KOPT-K1 (cell line): ENCODE measurements at regions not wholly inside any gene's neighbourhood (a gene's known extent, or its start where the extent isn't known, plus 50 kb on each side); places are given as distances from the start of the nearest gene placed in this dataset.
"Not testable (repeated sequence)": the region's sequence is repeated elsewhere in the genome, so short reads cannot be mapped to it uniquely, and the experiment has no call there.

ENCODE experiments used
- H3K27ac ChIP-seq: fragments of 200-600 bp; sonication (generic); 2 replicates; pipeline ENCODE4 v1.5.1; 2016; ENCODE audit warnings: antibody characterized with exemption, mild to moderate bottlenecking, low read depth, low read length; ENCODE audit not compliant: poor library complexity, severe bottlenecking
- H3K36me3 ChIP-seq: fragments of 200-600 bp; sonication (generic); 2 replicates; pipeline ENCODE4 v1.5.1; 2017; ENCODE audit warnings: antibody characterized with exemption, mild to moderate bottlenecking, low read length, moderate library complexity; ENCODE audit not compliant: insufficient read depth
- H3K9me3 ChIP-seq: fragments of 200-600 bp; sonication (generic); 2 replicates; pipeline ENCODE4 v1.5.1; 2017; ENCODE audit warnings: antibody characterized with exemption, low read length, mild to moderate bottlenecking; ENCODE audit not compliant: insufficient read depth, poor library complexity, severe bottlenecking

DNA sequence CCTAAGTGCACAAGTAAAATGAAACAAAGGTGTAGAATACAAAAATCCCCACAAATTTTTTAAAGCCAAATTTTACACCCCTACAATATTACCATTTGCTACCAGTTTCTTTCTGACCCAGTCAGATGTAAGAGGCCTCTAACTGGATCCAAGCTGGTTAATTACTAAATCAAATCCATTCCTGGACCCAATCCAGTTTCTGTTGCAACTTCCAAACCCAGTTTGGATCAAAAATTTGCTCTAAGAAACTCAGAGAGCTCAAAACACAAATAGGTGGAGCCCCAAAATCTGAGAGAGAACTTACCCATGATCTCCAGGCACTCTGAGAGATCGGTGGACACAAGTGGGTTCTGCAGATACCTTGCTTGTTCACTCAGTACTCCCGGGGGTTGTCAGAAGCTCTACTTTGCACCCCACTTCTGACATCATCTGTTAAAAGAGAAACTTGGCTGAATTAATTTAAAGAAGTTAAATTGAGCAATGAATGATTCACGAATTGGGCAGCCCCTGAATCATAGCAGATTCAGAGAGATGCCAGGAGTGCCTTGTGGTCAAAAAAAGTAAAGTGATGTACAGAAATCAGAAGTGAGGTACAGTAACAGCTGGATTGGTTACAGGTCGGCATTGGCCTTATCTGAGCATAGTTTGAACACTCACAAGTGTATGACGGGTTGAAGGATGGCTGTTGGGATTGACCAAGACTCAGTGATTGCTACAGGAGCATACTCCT lies 448.0 kb downstream of the KCNT2 start:
- Histone ChIP-seq H3K36me3 (no peaks in the 10 kb centered on the region), H3K9me3 (no peaks in the 10 kb centered on the region), H3K27ac (no peak overlapping the region)

DNA sequence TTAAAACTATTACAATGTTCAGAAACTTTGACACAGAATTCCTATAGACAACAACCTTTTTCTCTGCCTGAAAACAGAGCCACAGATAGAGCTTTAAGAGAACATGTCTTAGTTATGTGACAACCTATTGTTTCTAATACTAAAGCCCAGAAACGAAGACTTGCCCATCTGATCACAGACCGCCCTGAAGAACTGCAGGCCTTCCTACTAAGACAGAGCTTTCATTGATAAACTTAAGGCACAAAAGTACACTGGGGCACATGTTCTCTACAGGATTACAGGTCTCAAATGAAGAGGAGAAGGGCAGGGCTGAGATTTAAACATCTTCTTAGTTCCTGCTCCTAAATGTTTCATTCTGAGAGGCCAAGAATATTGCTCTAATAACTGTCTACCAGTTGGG lies 452.7 kb downstream of the KCNT2 start:
- H3K36me3 ChIP-seq = no peaks in the 10 kb centered on the region
- H3K27ac ChIP-seq = no peak overlapping the region
- H3K9me3 ChIP-seq = no peaks in the 10 kb centered on the region

DNA sequence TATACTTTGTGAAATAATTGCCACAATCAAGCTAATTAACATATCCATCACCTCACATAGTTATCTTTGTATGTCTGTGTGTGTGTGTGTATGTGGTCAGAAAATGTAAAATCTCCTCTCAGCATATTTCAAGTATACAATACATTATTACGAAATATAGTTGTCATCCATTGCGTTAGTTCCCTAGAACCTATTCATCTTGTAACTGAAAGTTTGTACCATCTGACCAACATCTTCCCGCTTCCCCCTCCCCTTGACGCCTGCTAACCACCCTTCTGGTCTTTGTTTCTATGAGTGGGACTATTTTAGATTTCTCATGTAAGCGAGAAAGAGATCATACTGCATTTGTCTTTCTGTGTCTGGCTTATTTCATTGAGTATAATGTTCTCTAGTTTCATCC lies 455.3 kb downstream of the KCNT2 start:
- Histone ChIP-seq H3K9me3 (no peaks in the 10 kb centered on the region), H3K36me3 (no peaks in the 10 kb centered on the region), H3K27ac (no peak overlapping the region)

DNA sequence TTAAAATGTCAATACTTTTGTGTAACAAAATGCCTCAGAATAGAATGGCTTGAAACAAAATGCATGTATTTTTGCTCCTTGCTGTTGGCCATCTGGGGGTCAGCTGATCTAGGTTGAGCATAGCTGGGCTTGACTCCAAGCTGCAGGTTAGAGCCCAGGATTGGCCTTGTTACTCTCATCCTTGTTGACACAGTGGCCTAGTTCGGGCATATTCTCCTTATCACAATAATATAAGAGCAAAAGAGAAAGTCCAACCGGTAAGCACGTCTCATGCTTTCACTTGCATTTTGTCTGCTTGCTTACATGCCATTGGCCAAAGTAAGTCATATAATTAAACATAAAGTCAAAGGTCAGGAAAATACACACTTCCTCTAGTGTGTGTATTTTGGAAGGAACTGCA lies 456.2 kb downstream of the KCNT2 start:
- H3K9me3 ChIP-seq = no peaks in the 10 kb centered on the region
- no peaks in the 10 kb centered on the region for H3K36me3 ChIP-seq
- H3K27ac ChIP-seq = no peak overlapping the region

DNA sequence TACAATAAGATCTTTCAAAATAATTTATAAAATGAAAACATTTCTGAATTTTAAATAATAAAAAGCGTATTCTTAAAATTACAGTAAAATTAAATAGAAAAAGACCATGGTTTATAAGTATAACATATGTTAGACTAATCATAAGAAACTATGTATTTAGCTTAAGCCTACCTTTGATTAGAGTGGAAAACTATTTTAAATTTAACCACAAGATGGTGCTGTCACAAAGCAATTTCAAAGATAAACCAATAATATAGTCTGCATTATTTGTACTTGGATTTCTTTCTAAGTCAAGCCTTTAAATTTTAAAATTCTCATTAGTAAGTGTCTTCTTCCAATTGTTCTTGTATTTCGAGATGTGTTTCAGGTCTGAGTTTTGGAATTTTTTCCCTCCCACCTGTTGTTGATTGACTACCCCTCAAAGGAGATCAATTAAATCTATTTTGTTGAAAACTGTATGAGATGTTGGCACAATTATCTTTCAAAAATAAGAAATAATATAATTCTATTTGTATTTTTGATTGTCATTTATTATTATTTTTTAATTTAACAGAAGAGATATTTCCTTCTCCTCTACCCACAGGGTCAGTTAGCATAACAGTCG lies 459.8 kb downstream of the KCNT2 start:
- H3K36me3 ChIP-seq = no peaks in the 10 kb centered on the region
- no peaks in the 10 kb centered on the region for H3K9me3 ChIP-seq

DNA sequence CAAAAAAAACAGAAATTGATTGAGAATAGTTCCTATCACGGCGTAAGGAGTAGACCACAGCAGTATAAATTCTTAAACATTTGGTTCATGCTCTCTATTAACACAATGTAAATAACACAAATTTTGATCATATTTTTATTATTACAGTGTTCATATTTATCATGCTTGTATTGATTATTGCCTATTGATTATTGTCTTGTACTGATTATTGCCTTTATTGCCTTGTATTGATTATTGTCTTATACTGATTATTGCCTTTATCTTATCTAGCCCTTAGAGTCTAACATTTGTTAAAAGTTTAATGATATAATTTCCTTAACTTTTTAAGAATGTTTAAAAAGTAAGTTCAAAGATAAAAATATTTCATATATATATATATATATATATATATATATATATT lies 460.7 kb downstream of the KCNT2 start:
- Histone ChIP-seq H3K36me3 (no peaks in the 10 kb centered on the region), H3K27ac (no peak overlapping the region), H3K9me3 (no peaks in the 10 kb centered on the region)

More for the DNA sequence above, 459.8 kb downstream of the KCNT2 start:
- H3K27ac ChIP-seq = no peak overlapping the region

DNA sequence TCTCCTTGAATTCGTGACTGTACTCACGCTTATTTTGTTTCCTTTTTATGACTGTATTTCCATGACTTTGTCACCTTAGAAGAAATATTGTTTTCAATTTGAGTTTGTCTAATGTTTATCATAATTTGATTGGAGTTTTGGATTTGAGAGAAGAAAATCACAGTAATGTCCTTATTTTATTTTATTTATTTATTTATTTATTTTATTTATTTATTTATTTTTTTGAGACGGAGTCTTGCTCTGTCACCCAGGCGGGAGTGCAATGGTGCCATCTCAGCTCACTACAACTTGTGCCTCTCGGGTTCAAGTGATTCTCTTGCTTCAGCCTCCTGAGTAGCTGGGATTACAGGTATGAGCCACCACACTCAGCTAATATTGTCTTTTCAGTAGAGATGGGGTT lies 463.1 kb downstream of the KCNT2 start:
- H3K9me3 ChIP-seq, H3K36me3 ChIP-seq, H3K27ac ChIP-seq: not testable (repeated sequence)

DNA sequence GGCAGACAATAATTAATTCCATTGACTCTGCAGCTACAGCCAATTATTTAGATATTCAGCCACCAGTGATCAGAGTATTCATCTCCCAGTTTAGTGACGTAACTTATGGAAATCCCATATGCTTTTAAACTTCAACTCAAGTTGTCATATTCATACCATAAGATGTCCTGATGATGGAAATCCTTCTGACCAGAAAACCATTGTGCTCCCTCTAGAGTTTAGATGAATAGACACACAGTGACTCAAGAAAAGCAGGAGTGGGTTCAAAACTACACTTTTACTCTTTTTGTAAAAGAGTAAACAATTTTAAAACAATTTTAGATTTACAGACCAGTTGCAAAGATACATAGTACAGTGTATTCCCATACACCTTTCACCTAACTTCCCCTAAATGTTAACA lies 463.7 kb downstream of the KCNT2 start:
- Histone ChIP-seq H3K27ac (no peak overlapping the region), H3K36me3 (no peaks in the 10 kb centered on the region), H3K9me3 (no peaks in the 10 kb centered on the region)

DNA sequence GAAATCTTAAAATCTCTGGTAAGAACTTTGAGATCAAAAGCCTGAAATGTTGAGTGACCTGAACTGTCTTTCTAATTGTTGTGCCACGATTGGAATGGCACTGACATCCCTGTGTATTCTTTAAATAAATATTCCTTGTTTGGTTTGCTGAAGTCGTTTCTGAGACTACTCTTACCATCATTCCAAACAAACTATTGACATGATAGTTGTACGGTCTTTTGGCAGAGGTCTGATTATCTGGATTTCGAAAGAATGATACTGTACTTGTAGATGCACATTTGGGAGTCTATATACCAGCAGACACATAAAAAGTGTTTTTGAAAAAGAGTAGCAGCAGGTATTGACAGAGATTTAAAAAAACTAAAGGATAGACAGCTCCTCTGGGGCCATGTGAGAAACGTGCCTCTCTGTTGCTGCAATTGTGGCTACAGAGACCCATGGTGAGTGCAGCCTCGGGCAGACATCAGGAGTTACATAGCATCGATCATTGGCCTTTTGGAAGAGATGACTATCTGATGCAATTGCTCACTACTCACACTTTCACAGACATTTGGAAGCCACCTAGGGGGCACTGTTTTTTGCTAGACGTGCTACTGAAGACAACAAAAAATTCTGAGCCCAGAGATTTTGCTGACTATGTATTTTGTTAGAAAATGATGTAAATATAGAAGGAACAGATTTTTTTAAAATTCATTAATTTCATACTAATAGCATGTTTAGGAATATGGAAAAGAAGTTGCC lies 464.5 kb downstream of the KCNT2 start:
- H3K27ac ChIP-seq = no peak overlapping the region
- no peaks in the 10 kb centered on the region for H3K9me3 ChIP-seq
- no peaks in the 10 kb centered on the region for H3K36me3 ChIP-seq

DNA sequence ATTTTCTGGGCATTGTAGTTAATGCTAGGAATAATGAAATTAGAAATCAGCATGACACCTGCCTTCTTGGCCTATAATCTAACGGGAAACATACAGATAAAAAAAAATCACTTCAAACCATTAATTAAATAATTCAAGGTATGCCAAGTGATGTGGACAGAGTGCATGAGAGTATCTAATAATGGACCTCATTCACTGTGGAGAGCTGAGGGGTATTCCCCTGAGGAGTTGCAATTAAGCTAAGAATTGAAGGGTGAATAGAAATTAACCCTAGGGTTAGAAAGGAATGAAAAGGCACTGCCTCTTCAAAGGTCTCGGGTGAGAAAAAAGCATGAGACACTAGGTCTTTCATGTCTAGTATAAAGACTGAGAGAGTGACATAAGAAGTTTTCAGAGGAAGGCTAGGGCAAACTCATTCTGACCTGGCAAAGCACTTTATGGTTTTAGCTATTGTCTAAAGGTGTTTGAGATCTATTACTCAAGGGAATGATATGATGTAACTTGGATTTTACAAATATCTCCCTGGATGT lies 466.1 kb downstream of the KCNT2 start:
- H3K27ac ChIP-seq = no peak overlapping the region
- H3K9me3 ChIP-seq = no peaks in the 10 kb centered on the region
- H3K36me3 ChIP-seq = no peaks in the 10 kb centered on the region

DNA sequence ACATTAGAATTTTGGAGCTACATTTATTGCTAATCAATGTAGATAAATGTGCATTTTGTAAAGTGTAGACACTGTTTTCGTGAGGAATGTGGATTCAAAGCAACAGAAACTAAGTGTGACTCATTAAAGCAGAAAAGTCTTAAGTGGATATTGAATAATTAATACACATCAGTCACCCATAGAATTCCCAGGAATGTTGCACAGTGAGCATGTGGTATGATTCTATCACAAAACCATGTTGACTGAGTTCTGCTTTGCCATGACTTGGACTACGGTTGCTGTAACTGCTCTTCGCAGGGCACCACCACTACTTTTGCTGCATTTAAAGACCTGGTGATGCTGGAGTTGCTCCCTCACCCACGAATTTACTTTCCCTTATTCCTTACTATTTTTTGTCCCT lies 471.8 kb downstream of the KCNT2 start:
- Histone ChIP-seq H3K9me3 (no peaks in the 10 kb centered on the region), H3K36me3 (no peaks in the 10 kb centered on the region), H3K27ac (no peak overlapping the region)

DNA sequence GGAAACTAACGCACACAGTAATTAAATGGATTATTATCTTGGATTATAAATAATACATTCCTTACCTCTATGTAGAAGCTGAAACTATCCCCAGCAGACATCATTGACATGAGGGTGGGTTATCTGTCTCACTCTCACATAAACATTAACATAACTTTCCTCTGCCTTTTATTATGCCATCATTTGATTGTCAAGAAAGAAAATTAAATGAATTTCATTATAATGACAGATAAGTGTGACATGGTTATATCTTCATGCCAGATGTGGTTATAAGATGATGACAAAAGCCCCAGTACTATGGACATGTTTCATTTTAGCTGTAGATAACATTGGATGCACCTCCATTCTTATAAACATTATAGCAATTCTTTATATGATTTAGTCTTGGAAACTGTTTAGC lies 476.5 kb downstream of the KCNT2 start:
- Histone ChIP-seq H3K9me3 (no peaks in the 10 kb centered on the region), H3K27ac (no peak overlapping the region), H3K36me3 (no peaks in the 10 kb centered on the region)

DNA sequence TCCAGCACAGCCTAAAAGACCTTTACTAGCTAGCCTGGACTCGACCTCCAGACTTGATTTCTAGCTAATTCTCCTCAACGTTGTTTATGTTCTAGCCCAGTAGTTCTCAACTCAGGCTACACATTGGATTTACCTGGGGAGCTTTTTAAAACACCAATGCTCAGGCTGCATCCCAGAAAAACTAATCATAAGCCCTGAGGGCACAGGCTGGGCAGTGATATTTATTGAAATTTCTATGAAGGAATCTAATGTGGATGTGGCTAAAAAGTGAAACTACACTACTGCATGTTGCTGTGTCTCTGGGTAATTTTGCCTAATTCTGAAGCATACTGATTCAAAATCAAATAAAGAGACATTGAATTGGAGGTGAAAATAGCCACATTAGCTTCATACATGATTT lies 479.4 kb downstream of the KCNT2 start:
- H3K27ac ChIP-seq = no peak overlapping the region
- no peaks in the 10 kb centered on the region for H3K9me3 ChIP-seq
- H3K36me3 ChIP-seq = no peaks in the 10 kb centered on the region

DNA sequence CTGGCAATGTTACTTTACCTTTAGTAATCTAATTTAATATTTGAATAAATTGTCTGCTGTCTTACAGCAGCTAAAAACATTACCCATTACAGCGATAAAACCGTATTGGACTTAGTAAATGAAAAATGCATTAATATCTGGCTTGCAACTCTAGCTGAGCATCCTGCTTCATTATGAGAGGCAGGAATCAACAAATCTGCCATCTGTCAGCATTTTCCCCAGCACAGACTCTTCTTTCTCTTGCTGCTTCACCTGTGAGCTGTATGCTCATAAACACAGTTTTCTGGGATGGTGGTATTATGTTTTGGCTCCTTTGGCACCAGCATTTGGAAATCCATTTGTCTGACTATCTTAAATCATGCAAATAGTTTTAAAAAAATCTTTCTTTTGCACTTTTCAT lies 487.1 kb downstream of the KCNT2 start:
- Histone ChIP-seq H3K36me3 (no peaks in the 10 kb centered on the region), H3K27ac (no peak overlapping the region), H3K9me3 (no peaks in the 10 kb centered on the region)

DNA sequence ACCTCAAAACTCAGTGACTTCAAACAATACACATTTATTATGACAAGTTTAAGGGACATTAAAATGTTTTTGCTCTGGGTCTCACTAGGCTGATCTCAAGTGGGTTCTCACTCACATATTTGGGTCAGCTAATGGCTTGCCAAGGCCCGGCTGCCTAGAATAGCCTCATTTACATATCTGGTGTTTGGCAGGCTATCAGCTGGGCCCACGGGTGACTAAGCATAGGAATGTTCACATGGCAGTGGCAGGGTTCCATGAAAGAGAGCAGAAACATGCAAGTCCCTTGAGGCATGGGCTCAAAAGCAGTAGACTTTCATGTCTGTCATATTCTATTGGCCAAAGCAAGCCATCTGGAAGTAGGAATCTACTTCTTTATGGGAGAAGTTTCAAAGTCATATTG lies 492.6 kb downstream of the KCNT2 start:
- Histone ChIP-seq H3K9me3 (no peaks in the 10 kb centered on the region), H3K27ac (no peak overlapping the region), H3K36me3 (no peaks in the 10 kb centered on the region)
